Gastroesophageal sphincter (tissue), 4 donors: ENCODE measurements at regions not wholly inside any gene's neighbourhood (a gene's known extent, or its start where the extent isn't known, plus 50 kb on each side); places are given as distances from the start of the nearest gene placed in this dataset.

Source experiments
- ATAC-seq: fragments of 150-250 bp; one replicate; pipeline ENCODE4 v1.9.1; 2016; ENCODE audit warnings: mild to moderate bottlenecking, moderate library complexity
- H3K27ac ChIP-seq, 4 donors: fragments of 200-600 bp; sonication (generic) in 3 of 4; 1 replicate in 3 of 4; 2 replicates in 1 of 4; pipeline ENCODE4 v1.5.1; 2016 to 2019
- H3K27me3 ChIP-seq: fragments of 200-600 bp; sonication (generic); one replicate; pipeline ENCODE4 v1.5.1; 2019
- H3K36me3 ChIP-seq, 2 donors: fragments of 200-600 bp; sonication (generic); one replicate each; pipeline ENCODE4 v1.5.1; 2019; ENCODE audit warnings: control low read depth in 1 of 2
- H3K4me1 ChIP-seq, 3 donors: fragments of 200-600 bp; sonication (generic); 1 replicate in 2 of 3; 2 replicates in 1 of 3; pipeline ENCODE4 v1.5.1; 2016 to 2019; ENCODE audit warnings: control low read depth in 2 of 3
- H3K4me3 ChIP-seq, 2 donors: fragments of 200-600 bp; sonication (generic); one replicate each; pipeline ENCODE4 v1.5.1; 2019; ENCODE audit warnings: mild to moderate bottlenecking in 1 of 2, moderate library complexity in 1 of 2
- H3K9me3 ChIP-seq, 3 donors: fragments of 200-600 bp; sonication (generic); one replicate each; pipeline ENCODE4 v1.5.1; 2017 to 2019; ENCODE audit warnings: control low read depth in 2 of 3
- EP300 ChIP-seq: sonication (generic); formaldehyde crosslinking; IDR thresholded peaks from one replicate; pipeline ENCODE4 v1.6.1; 2017; ENCODE audit warnings: antibody characterized with exemption, mild to moderate bottlenecking
- POLR2A ChIP-seq, 2 donors: fragments of 450-650 bp; IDR thresholded peaks; one replicate each; pipeline ENCODE4 v1.6.1; 2017; ENCODE audit warnings: antibody characterized with exemption in 2 of 2, mild to moderate bottlenecking in 2 of 2, moderate library complexity in 1 of 2
- POLR2AphosphoS5 ChIP-seq: sonication (generic); formaldehyde crosslinking; IDR thresholded peaks from one replicate; pipeline ENCODE4 v1.6.1; 2017; ENCODE audit warnings: antibody characterized with exemption
- WGBS, 2 donors: methylation state at CpG; one replicate each; pipeline ENCODE4 v1.1.5; 2018; ENCODE audit warnings: low coverage in 1 of 2; 5-methylcytosine and 5-hydroxymethylcytosine counted together
- TF ChIP-seq, protein P1 (sequence below), 4 experiments: fragments of 200-600 bp in 2 of 4; fragments of 450-650 bp in 2 of 4; sonication (generic) in 1 of 4; IDR thresholded peaks; one replicate each; pipeline ENCODE4 v1.5.1; 2017 to 2019; ENCODE audit warnings: antibody characterized with exemption in 4 of 4, mild to moderate bottlenecking in 2 of 4, moderate library complexity in 2 of 4

DNA sequence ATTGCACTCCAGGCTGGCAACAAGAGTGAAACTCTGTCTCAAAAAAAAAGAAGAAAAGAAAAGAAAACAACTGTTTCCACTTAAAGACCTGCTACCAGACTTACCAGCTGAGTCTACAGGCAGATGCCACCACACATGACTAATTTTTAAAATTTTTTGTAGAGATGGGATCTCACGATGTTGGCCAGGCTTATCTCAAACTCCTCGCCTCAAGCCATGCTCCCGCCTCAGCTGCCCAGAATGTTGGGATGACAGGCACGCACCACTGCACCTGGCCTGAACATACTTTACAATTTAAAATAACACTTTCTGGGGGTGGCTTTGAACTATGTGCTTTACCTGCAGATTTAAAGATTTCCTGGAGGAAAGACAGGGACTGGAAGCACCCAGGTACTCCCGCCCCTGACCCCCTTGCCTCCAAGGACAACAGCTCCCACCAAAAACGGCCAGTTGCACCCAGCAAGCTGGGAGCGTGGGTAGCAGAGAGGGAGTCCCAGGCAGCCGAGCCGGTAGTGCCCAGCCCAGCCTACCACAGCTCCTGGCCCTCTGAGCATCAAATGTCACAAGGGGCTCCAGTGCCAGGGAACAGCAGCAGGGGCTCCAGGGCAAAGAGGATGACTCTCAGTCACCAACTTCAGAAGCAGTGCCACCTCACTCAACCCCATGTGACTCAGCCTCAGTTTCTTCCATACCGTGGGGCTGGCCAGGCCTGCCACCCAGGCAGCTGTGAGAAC, 262.9 kb downstream of the PARN start:
- H3K9me3 ChIP-seq = no peaks in the 10 kb centered on the region
- H3K27ac ChIP-seq = no peak overlapping the region
- no peaks in the 10 kb centered on the region for H3K36me3 ChIP-seq
- no peak for ATAC-seq
- H3K4me3 ChIP-seq = no peak overlapping the region
- 89 to 92% methylated on average over 4 of the region's 10 CpGs for WGBS, 2 donors
- peaks cover 0 to 24% (median 0%) of the 10 kb centered on the region in 3 donors for H3K4me1 ChIP-seq
- H3K27me3 ChIP-seq = no peaks in the 10 kb centered on the region
- no peak for TF ChIP-seq POLR2A (IDR thresholded peaks at IDR 0.05)
- no peak for TF ChIP-seq POLR2AphosphoS5
- TF ChIP-seq, protein P1, sequence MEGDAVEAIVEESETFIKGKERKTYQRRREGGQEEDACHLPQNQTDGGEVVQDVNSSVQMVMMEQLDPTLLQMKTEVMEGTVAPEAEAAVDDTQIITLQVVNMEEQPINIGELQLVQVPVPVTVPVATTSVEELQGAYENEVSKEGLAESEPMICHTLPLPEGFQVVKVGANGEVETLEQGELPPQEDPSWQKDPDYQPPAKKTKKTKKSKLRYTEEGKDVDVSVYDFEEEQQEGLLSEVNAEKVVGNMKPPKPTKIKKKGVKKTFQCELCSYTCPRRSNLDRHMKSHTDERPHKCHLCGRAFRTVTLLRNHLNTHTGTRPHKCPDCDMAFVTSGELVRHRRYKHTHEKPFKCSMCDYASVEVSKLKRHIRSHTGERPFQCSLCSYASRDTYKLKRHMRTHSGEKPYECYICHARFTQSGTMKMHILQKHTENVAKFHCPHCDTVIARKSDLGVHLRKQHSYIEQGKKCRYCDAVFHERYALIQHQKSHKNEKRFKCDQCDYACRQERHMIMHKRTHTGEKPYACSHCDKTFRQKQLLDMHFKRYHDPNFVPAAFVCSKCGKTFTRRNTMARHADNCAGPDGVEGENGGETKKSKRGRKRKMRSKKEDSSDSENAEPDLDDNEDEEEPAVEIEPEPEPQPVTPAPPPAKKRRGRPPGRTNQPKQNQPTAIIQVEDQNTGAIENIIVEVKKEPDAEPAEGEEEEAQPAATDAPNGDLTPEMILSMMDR (IDR thresholded peaks at IDR 0.05) = no peak
- no peak for TF ChIP-seq EP300

DNA sequence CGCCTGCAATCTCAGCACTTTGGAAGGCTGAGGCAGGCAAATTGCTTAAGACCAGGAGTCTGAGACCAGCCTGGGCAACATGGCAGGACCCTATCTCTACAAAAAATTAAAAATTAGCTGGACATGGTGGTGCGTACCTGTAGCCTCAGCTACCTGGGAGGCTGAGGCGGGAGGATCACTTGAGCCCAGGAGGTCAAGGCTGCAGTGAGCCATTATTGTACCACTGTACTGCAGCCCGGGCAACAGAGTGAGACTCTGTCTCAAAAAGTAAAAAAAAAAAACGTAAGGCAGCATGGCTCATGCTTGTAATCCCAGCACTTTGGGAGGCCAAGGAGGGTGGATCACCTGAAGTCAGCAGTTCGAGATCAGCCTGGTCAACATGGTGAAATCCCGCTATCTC, 263.6 kb downstream of the PARN start:
- Histone ChIP-seq H3K4me1 (peaks cover 0 to 26% (median 0%) of the 10 kb centered on the region in 3 donors), H3K36me3 (no peaks in the 10 kb centered on the region), H3K27ac (no peak overlapping the region), H3K4me3 (no peak overlapping the region), H3K9me3 (no peaks in the 10 kb centered on the region), H3K27me3 (no peaks in the 10 kb centered on the region)
- WGBS, 2 donors = 94% methylated on average over 3 to 6 of the region's 7 CpGs
- TF ChIP-seq POLR2AphosphoS5 (no peak), POLR2A (IDR thresholded peaks at IDR 0.05) (no peak), EP300 (no peak)
- TF ChIP-seq, protein P1 (IDR thresholded peaks at IDR 0.05) = no peak
- no peak for ATAC-seq

DNA sequence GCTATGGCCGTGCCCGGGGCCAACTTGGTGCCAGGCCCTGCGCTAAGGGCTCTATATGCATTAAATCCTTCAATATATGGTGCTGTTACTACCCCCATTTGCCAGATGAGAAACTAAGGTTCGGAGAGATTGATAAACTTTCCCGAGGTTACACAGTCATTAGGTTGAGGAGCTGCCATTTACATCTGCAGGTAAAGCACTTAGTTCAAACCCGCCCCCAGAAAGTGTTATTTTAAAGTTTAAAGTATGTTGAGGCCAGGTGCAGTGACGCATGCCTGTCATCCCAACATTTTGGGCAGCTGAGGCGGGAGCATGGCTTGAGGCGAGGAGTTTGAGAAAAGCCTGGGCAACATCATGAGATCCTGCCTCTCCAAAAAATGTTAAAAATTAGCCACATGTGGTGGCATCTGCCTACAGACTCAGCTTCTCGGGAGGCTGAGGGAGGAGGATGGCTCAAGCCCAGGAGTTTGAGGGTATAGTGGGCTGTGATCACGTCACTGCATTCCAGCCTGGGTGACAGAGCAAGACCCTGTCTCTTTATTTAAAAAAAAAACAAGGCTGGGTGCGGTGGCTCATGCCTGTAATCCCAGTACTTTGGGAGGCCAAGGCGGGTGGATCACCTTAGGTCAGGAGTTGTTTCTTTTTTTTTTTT, 264.7 kb downstream of the PARN start:
- Histone ChIP-seq H3K36me3 (no peaks in the 10 kb centered on the region), H3K27me3 (no peaks in the 10 kb centered on the region), H3K9me3 (no peaks in the 10 kb centered on the region), H3K27ac (no peak overlapping the region), H3K4me1 (peaks cover 0 to 26% (median 0%) of the 10 kb centered on the region in 3 donors), H3K4me3 (no peak overlapping the region)
- TF ChIP-seq, protein P1 (IDR thresholded peaks at IDR 0.05) = no peak
- no peak for TF ChIP-seq POLR2AphosphoS5
- no peak for TF ChIP-seq POLR2A (IDR thresholded peaks at IDR 0.05)
- no peak for TF ChIP-seq EP300
- 87 to 94% methylated on average over 8 to 10 of the region's 13 CpGs for WGBS, 2 donors
- no peak for ATAC-seq

DNA sequence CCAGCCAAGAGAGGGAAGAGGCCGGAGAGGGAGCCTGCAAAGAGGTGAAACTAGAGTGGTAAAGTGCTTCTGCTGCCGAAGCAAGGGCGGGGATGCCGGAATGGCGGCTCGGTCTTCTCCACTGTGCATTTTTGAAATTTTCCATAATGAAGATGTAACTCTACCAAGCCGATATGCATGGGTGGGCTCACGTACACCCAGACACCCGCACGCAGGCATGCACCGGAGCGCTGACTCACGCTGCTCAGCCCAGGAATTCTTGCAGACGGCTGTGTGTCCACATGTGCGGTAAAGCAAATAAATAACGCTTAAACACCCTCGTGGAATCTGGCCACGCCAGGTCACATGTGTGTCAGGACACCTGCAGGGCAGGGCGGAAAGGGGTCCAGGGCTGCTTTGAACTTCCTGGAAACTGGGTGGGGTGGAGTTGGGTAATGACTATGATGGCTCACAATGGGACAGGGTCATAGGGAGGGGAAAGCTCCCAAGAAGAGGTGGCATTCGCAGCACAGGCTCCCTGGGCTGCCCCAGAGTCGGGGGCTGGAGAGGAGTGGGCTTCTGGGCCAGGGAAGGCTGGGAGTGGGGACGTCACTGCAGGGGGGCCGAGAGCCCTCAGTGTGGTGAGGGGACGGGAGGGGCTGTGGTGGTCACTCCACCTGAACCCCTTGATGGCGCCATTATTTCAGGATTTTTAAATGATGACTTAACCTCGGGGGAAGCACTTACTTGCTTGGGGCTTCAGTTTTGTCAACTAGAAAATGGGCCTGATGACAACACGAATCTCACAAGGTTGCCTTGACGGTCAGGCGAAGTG, 265.5 kb downstream of the PARN start:
- 41 to 76% methylated on average over 10 to 20 of the region's 29 CpGs for WGBS, 2 donors
- no peak for ATAC-seq
- Histone ChIP-seq H3K36me3 (no peaks in the 10 kb centered on the region), H3K4me3 (no peak overlapping the region), H3K4me1 (peaks cover 0 to 26% (median 0%) of the 10 kb centered on the region in 3 donors), H3K9me3 (no peaks in the 10 kb centered on the region), H3K27ac (no peak overlapping the region), H3K27me3 (no peaks in the 10 kb centered on the region)
- TF ChIP-seq POLR2A (IDR thresholded peaks at IDR 0.05) (no peak), EP300 (no peak)
- TF ChIP-seq, protein P1 (IDR thresholded peaks at IDR 0.05) = no peak
